ENCODE measurements at regions not wholly inside any gene's neighbourhood (a gene's known extent, or its start where the extent isn't known, plus 50 kb on each side); places are given as distances from the start of the nearest gene placed in this dataset.
"Not testable (repeated sequence)": the region's sequence is repeated elsewhere in the genome, so short reads cannot be mapped to it uniquely, and the experiment has no call there.

- POLR2A ChIA-PET (ENCODE audit: unreplicated experiment); H3K4me1 ChIP-seq (ENCODE audit: control insufficient read depth, insufficient read depth, low read length); CTCF ChIA-PET; H3K14ac ChIP-seq (replicated peaks; ENCODE audit: low read depth, low read length); ATAC-seq (ENCODE audit: low read depth); H2AFZ ChIP-seq (replicated peaks; ENCODE audit: low read length, poor library complexity); H3K79me1 ChIP-seq (ENCODE audit: low read depth in 1 of 2, low read length in 2 of 2); dilution Hi-C loops (cut with HindIII; ENCODE audit: low sequenced_read_pairs, unreplicated experiment); H3K27ac ChIP-seq (ENCODE audit: insufficient read depth, low read length); H3K4me2 ChIP-seq (ENCODE audit: low read depth, low read length); H2BK5ac ChIP-seq (ENCODE audit: low read depth, low read length, poor library complexity, severe bottlenecking); in situ Hi-C loops (cut with MboI; ENCODE audit: low sequenced_read_pairs); H2BK15ac ChIP-seq (ENCODE audit: low read depth, low read length); H4K5ac ChIP-seq (ENCODE audit: low read depth, low read length); H3K9ac ChIP-seq (ENCODE audit: low read depth, low read length); H3K9me1 ChIP-seq (ENCODE audit: insufficient read depth, low read length); DNase-seq; H2AK9ac ChIP-seq (replicated peaks; ENCODE audit: low read depth, low read length, poor library complexity); H3K27me3 ChIP-seq (ENCODE audit: control insufficient read depth, insufficient read depth, low read length); H3K56ac ChIP-seq (ENCODE audit: extremely low read depth, insufficient read depth, low read length); H2BK20ac ChIP-seq (ENCODE audit: low read depth, low read length); H2AK5ac ChIP-seq (ENCODE audit: low read depth, low read length); intact Hi-C loops (cut with micrococcal nuclease); H4K20me1 ChIP-seq (ENCODE audit: insufficient read depth, low read length); H4K91ac ChIP-seq (ENCODE audit: insufficient read depth, low read depth, low read length); H4K8ac ChIP-seq (ENCODE audit: low read depth in 2 of 2, low read length in 2 of 2); H3K9me3 ChIP-seq (ENCODE audit: control insufficient read depth, insufficient read depth, low read length); BruUV-seq (replicated peaks); H3K18ac ChIP-seq (ENCODE audit: low read depth, low read length); H3K4ac ChIP-seq (ENCODE audit: low read depth, low read length); H3K4me3 ChIP-seq (ENCODE audit: insufficient read depth, low read depth, low read length); H2BK120ac ChIP-seq (ENCODE audit: low read depth, low read length); H3K36me3 ChIP-seq (ENCODE audit: control insufficient read depth, insufficient read depth, low read length); H3K23ac ChIP-seq (ENCODE audit: low read depth, low read length): not testable (repeated sequence)
- WGBS, 2 experiments (ENCODE audit: extremely low coverage in 2 of 2, insufficient read length in 1 of 2), result no CpG with 5 or more reads among the region's 12 CpGs
Observed at GRCh38 chr13:81146576-81146975, 805.6 kb upstream of the SPRY2 start.

Measured in IMR-90 (cell line).